Ishikawa (cell line): ENCODE measurements at regions not wholly inside any gene's neighbourhood (a gene's known extent, or its start where the extent isn't known, plus 50 kb on each side); places are given as distances from the start of the nearest gene placed in this dataset.

Experiments
- NFIC ChIP-seq: IDR thresholded peaks from 2 replicates; pipeline ENCODE4 v1.6.1; 2012
- TAF1 ChIP-seq: IDR thresholded peaks from 2 replicates; pipeline ENCODE4 v1.6.1; 2012; ENCODE audit warnings: low read depth, mild to moderate bottlenecking
- TF ChIP-seq, protein P1 (sequence below): IDR thresholded peaks from 2 replicates; pipeline ENCODE4 v1.6.1; 2012

- TF ChIP-seq, protein P1, sequence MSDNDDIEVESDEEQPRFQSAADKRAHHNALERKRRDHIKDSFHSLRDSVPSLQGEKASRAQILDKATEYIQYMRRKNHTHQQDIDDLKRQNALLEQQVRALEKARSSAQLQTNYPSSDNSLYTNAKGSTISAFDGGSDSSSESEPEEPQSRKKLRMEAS = no peak
- TF ChIP-seq NFIC (no peak), TAF1 (no peak)
Measured at GRCh38 chr18:38756436-38756835, 1190.8 kb upstream of the CELF4 start.
